NCI-H82 treated with DMSO at 0.1 percent for 48 hours (cell line): ENCODE measurements at regions not wholly inside any gene's neighbourhood (a gene's known extent, or its start where the extent isn't known, plus 50 kb on each side); places are given as distances from the start of the nearest gene placed in this dataset.
"Not testable (repeated sequence)": the region's sequence is repeated elsewhere in the genome, so short reads cannot be mapped to it uniquely, and the experiment has no call there.

Experiments
- DNase-seq: peaks from one replicate; lab custom pipeline; 2025; ENCODE audit not compliant: unreplicated experiment; lab: John Stamatoyannopoulos, UW

- DNase-seq = no peak
Measured at GRCh38 chr4:178917756-178918155, 1475.5 kb upstream of the AGA start.

DNA sequence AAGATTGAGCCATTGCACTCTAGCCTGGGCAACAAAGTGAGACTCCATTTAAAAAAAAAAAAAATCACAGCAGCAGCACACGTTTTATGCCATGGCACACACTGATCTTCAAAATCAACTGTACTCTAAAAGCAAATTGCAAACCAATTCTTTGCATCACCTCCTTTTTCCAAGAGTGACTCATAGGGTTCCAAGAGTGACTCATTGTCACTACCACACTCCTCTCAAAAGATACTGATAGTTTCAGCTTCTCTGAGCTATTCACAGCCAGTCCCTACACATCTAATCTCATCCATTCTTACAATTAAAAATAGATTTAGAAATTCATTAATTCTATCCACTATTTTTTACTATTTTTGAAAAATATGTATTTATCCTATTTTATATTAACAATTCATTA lies 1494.9 kb upstream of the AGA start:
- DNase-seq = no peak

- DNase-seq = no peak
Measured at GRCh38 chr4:178941975-178942374, 1499.7 kb upstream of the AGA start.

DNA sequence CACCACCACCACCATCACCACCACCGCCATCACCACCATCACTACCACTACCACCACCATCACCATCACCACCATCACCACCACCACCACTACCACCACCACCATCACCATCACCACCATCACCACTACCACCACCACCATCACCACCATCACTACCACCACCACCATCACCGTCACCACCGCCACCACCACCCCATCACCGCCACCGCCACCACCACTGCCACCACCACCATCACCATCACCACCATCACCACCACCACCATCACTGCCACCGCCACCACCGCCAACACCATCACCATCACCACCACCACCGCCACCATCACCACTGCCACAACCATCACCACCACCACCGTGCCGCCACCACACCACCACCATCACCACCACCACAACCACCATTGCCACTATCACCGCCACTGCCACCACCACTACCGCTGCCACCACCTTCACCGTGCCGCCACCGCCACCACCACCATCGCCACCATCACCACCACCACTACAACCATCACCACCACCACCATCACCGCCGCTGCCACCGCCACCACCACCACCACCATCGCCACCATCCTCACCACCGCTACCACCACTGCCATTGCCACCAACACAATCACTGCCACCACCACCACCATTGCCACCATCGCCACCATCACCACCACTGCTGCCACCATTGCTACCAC lies 1511.3 kb upstream of the AGA start:
- DNase-seq = no peak

DNA sequence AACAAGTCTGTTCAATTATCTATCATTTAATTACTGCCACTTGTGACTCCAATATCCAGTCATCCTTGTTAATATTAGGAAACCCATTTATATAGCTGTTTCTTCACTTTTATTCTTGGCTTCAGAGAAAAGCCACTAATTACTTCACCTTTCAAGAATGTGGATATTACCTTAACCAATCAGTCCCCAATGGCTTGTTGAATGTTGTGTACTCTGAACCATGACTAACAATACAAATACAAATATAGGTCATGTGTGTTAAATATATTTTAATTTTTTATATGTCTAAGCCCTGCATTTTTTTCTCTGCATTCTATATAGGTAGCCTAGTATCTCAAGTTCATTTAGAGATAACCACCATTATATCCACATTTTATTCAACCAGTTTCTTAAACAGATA lies 1513.4 kb upstream of the AGA start:
- no peak for DNase-seq

- no peak for DNase-seq
Measured at GRCh38 chr4:178958725-178959440, 1516.6 kb upstream of the AGA start.

- DNase-seq = no peak
Measured at GRCh38 chr4:178963446-178964045, 1521.3 kb upstream of the AGA start.

DNA sequence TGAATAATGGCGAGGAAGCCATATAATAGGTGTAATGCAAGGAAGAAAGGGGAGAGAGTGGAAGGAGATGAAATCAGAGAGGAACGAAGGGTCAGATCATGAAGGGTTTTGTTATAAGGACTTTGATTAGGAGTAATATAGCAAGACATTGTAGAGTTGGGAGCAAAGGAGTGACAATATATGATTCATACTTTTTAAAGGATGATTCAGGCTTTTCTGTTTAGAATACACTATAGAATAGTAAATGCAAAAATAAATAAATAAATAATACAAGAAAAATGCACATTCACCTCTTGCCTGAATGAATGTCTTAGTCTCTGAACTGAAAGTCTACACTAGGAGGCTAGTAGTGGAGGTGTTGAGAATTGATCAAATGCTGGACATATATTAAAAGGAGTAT lies 1524.4 kb upstream of the AGA start:
- no peak for DNase-seq

- DNase-seq = no peak
Measured at GRCh38 chr4:178970433-178971140, 1528.3 kb upstream of the AGA start.

- no peak for DNase-seq
Measured at GRCh38 chr4:178976861-178977260, 1534.6 kb upstream of the AGA start.

DNA sequence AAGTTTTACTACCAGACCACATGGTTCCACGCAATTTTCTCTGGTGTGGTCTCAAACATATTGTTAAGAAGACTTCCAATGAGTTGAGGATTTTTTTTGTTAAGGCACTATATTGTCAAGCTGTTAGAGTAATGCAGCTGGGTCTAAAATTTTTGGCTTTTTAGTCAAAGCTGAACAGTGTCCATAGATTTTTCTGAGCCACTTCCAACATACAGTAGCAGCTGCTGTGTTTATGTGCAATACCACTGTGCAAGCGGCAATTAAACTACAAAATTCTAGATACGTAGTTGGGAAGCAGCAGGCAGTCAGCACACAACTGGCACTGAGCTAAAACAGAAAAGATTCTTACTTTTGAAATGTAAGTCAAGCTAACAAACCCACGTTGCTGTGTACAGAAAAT lies 1551.1 kb upstream of the AGA start:
- DNase-seq = no peak

DNA sequence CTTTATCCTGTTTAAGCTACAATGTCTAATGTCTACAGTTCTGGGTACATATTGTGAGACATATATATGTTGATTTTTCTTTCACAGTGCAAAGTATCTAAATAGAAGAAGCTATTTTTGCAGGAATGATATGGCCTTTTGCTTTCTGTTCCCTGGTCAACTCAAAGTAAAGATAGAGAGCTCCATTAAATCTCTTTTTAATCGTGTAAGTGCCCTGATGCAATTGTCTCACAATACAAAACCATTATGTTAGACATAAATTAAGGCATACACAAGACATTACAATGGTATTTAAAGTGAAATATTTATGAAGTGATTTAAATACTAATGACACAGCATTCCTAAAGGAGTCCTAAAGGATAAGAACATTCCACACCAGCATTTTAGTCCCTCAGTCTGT lies 1559.7 kb upstream of the AGA start:
- DNase-seq = no peak

DNA sequence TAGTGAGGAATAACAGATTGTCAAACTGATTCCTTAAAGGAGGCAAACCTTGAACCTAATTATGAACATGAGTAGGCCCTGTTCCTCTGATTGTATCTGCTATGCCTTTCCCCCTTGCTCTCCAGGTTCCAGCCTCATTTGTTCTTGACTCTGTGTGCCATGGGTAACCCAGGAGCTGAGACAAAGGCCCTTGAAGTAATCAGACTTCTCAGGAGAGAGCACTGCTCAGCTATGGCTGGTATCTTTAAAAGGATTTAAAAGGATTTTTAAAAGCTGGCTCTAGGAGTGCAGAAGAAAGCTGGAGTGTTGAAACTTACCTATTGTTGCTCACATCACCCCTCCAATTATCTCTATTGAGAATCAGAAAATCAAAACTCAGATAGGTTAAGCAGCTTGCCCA lies 1565.5 kb upstream of the AGA start:
- DNase-seq = no peak

DNA sequence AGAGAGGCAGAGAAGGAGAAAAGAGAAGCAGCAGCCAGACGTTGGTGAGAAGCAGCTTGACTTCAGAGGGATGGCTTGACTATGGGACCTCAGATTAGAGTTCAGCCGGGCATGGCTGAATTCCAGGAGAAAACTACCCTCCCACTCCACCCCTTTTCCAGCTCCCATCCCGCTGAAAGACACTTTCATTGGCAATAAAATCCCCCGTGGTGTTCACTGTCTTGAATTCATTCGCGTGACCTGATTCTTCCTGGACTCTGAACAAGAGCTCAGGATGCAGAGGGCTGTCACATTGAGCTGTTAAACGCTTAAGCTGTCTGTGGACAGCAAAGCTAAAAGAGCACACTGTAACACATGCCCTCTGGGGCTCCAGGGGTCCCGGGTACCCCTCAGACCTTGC lies 1575.3 kb upstream of the AGA start:
- DNase-seq = no peak

GRCh38 chr4:179027569-179027968 lies 1585.3 kb upstream of the AGA start:
- DNase-seq = no peak

- no peak for DNase-seq
Measured at GRCh38 chr4:179028321-179028720, 1586.1 kb upstream of the AGA start.

DNA sequence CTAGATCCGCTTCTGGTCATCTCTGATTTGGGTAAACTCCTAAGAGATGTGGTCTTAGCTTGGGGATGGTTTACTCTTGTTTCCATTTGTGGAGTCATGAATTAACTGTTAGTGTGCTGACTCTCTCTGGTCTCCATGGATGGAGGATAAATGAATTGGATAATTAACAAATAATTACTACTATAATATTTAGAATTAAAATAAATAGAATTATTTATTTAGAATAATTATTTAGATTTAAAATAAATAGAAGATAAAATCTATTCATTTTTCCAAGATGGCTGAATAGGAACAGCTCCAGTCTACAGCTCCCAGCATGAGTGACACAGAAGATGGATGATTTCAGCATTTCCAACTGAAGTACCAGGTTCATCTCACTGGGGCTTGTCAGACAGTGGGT lies 1587.4 kb upstream of the AGA start:
- no peak for DNase-seq

DNA sequence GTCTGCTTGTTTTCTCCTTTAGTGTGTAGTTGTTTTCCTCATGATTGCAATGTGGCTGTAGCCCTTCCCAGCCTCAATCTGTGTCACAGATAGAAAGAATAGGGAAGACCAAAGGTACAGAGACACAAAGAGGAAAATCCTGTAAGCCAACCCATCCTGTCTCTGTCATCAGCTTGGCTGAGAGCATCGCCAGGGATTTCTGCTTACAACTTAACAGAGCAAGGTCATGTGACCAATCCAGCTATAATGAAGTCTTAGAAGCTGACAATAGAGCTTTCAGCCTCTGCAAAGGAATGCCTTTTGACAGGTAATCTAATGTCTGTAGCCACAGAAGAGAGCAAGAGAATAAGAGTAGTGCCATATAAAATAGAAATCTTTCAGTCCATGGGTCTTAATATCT lies 1598.0 kb upstream of the AGA start:
- no peak for DNase-seq

DNA sequence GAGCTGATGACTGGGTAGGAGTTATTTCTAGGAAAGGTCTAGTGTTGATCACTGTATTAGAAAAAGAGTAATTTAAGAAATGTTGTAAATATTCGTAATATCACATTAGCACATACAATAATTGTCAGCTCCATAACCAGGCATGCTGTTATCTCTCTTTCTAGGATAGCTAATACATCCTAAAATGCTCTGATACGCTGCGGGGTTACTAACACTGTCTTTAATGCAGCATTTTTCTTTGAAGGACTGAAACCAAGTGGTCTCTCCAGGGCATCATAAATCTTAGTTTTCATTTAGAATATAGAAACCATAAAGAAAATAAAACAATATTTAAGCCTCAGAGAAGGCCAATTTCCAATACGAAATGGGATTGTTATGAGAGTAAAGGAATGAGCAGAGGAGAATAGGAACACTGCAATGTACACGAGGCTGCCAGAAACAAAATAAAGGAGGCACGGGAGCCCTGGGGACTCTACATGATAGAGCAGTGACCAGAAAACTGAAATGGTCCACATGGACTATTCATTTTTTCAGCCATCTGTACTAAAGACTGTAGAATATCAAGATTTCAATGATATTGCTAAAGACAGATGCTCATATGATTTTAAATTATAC lies 1606.7 kb upstream of the AGA start:
- no peak for DNase-seq

DNA sequence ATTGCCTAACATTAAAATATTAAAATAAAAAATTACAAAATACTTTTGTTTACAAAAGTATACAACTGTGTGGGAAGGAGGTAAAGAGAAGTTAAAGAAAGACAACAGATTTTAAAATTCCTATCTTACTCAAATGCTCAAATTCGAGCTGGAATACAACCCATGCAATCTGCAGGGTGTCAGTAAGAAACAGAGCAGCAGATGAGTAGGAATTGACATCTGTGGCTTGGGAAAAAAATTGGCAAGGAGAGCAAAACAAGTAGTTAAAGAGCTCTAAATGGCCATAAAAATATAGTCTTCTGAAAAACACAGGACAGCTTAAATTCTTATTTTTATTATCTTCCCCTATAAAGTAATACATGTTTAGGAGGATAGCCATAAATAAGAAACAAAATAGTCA lies 1609.0 kb upstream of the AGA start:
- no peak for DNase-seq

DNA sequence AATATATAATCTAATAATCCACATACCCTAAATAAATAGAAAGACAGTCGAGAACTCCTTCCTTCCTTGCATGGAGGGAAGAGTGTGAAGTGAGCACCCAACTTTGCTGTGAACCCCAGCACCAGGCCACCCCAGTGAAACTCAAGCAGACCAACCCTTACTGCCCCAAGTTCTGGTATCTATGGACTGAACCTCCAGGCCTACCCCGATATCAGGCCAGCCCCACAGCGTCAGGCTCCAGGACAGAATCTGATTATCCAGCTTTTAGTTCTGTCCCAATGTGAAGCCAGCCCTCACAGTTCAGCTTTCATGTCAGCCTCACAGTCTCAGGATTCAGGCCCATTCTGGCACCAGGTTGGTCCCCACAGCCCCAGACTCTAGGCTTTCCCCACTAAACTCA lies 1617.2 kb upstream of the AGA start:
- DNase-seq = no peak

GRCh38 chr4:179066254-179066653 lies 1624.0 kb upstream of the AGA start:
- not testable (repeated sequence) for DNase-seq
